Urinary bladder (tissue), 3 donors: ENCODE measurements at regions not wholly inside any gene's neighbourhood (a gene's known extent, or its start where the extent isn't known, plus 50 kb on each side); places are given as distances from the start of the nearest gene placed in this dataset.

Experiments
- DNase-seq: peaks from one replicate; pipeline ENCODE4 v3.0.0-alpha.2; 2015; ENCODE audit errors: extremely low spot score
- H3K27ac ChIP-seq: one replicate; pipeline ENCODE4 v1.5.1; 2013; ENCODE audit warnings: low read depth, mild to moderate bottlenecking, moderate library complexity
- H3K36me3 ChIP-seq: one replicate; pipeline ENCODE4 v1.6.1; 2013; ENCODE audit warnings: mild to moderate bottlenecking, moderate library complexity; ENCODE audit not compliant: insufficient read depth
- H3K4me1 ChIP-seq: one replicate; pipeline ENCODE4 v1.6.1; 2013; ENCODE audit warnings: mild to moderate bottlenecking, moderate library complexity; ENCODE audit not compliant: insufficient read depth
- H3K4me3 ChIP-seq: one replicate; pipeline ENCODE4 v1.5.1; 2013; ENCODE audit warnings: low read depth, low read length
- WGBS: extraction: QIAGEN DNeasy Blood & Tissue Kit; methylation state at CpG from one replicate; pipeline ENCODE4 v1.1.7; 2013; 5-methylcytosine and 5-hydroxymethylcytosine counted together
- donor health status: healthy with polysubstance abuse.
- donor health status: healthy.

DNA sequence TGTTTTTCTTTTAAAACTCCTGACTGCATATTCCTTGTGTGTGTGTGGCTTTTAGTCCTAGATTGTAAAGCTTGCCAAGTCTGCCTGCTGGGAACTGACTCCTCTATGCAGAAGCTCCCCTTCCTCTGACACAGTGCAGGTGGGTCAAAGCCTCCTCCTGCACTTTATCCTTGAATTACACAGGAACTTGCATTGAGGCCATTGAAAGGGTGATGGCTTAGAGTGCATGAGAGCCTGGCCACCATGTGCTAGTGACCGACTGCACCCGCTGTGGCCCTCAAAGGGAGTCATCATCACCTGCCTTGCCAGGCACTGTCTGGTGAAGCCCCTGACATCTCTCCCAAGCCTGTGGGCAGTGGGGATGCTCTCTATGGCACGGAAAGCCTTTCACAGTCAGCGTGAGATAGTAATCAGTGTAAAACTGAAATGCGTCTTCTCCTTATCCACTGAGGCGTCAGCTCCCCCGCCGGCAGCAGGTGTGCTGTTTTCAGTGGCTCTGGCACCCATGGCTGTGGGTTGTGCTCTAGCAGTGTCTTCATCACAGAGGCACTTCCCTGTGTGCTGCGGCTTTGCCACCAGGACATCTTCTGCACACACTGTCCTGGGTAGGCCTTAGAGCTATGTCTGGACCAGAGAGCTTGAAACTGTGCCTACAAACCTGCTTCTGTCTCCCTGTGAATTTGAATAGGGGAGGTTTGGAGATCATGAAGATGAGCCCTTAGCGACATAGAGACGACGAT is 87.9 kb downstream of the THBS2 start:
- no peaks in the 10 kb centered on the region for H3K36me3 ChIP-seq
- no peak overlapping the region for H3K4me3 ChIP-seq
- 89% methylated on average over 12 of the region's 12 CpGs for WGBS
- DNase-seq: no peak
- no peak overlapping the region for H3K27ac ChIP-seq
- H3K4me1 ChIP-seq: no peaks in the 10 kb centered on the region

- Histone ChIP-seq H3K4me1 (no peaks in the 10 kb centered on the region), H3K27ac (no peak overlapping the region), H3K36me3 (no peaks in the 10 kb centered on the region), H3K4me3 (no peak overlapping the region)
- 66% methylated on average over 5 of the region's 5 CpGs for whole genome bisulfite sequencing
- DNase-seq: no peak
These were observed 88.7 kb downstream of the THBS2 start for GRCh38 chr6:169164986-169165385.

GRCh38 chr6:169164451-169164850 is 89.2 kb downstream of the THBS2 start:
- no peak for DNase-seq
- H3K4me3 ChIP-seq: no peak overlapping the region
- H3K27ac ChIP-seq: no peak overlapping the region
- H3K36me3 ChIP-seq: no peaks in the 10 kb centered on the region
- 94% methylated on average over 5 of the region's 5 CpGs for WGBS
- H3K4me1 ChIP-seq: no peaks in the 10 kb centered on the region

- DNase-seq: no peak
- Histone ChIP-seq H3K36me3 (no peaks in the 10 kb centered on the region), H3K4me3 (no peak overlapping the region), H3K4me1 (no peaks in the 10 kb centered on the region), H3K27ac (no peak overlapping the region)
- WGBS: 91% methylated on average over 4 of the region's 4 CpGs
These were observed 90.2 kb downstream of the THBS2 start for GRCh38 chr6:169163411-169163901.

GRCh38 chr6:169162752-169163407 is 90.8 kb downstream of the THBS2 start:
- no peaks in the 10 kb centered on the region for H3K4me1 ChIP-seq
- DNase-seq: no peak
- H3K4me3 ChIP-seq: no peak overlapping the region
- H3K36me3 ChIP-seq: no peaks in the 10 kb centered on the region
- WGBS: 77% methylated on average over 12 of the region's 12 CpGs
- H3K27ac ChIP-seq: no peak overlapping the region

DNA sequence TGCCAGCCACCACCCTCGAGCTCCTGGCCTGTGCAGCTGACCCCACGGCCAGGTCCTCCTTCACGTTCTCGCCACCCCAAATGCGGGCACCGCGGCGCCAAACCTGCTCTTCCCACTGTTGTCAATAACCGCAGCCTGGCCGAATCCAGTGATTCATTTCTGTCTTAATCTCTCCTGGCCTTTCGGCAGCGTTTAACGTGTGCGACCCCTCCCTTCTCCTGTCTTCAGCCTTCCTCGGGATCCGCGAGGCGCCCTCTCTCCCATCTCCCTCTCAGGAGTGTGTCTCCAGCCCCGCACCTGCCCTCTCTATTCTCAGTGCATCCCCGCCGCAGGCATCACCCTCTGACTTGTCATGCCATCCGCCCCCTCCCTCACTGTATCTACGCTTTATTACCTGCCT is 91.4 kb downstream of the THBS2 start:
- H3K4me1 ChIP-seq: no peaks in the 10 kb centered on the region
- H3K36me3 ChIP-seq: no peaks in the 10 kb centered on the region
- no peak for DNase-seq
- WGBS: 91% methylated on average over 23 of the region's 23 CpGs
- H3K4me3 ChIP-seq: no peak overlapping the region
- no peak overlapping the region for H3K27ac ChIP-seq

DNA sequence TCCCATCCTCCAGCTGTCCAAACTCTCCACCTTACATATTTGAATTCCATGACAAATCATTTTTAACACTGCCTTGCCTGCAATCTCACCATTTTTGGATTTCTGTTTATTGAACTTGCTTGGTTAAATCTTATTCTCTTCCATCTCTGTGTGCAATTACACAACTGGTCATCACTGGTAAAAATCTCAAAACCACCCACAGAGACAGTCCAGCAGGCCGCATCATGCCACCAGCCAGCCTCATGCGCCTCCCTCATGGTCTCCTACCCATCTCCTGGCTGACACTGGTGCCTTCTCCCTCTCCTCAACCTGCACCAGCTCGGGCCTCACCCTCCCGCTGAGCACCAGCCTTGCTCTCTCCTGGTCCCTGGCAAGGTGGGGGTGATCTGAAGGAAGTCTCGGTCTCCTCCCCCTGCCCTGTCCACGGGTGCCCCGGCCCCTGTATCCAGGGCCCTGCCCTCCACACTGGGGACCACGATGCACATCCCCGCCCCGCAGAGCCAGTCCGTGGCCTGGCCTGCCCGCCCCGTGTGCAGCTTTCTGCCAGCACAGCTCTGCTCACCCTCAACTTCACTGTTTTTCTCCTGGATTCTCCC is 92.0 kb downstream of the THBS2 start:
- Histone ChIP-seq H3K36me3 (no peaks in the 10 kb centered on the region), H3K4me1 (no peaks in the 10 kb centered on the region), H3K27ac (no peak overlapping the region), H3K4me3 (no peak overlapping the region)
- 83% methylated on average over 13 of the region's 13 CpGs for WGBS
- no peak for DNase-seq

- no peak for DNase-seq
- Histone ChIP-seq H3K36me3 (no peaks in the 10 kb centered on the region), H3K27ac (no peak overlapping the region), H3K4me1 (no peaks in the 10 kb centered on the region), H3K4me3 (no peak overlapping the region)
- WGBS: 83% methylated on average over 15 of the region's 15 CpGs
These were observed 92.6 kb downstream of the THBS2 start for GRCh38 chr6:169160855-169161560.

DNA sequence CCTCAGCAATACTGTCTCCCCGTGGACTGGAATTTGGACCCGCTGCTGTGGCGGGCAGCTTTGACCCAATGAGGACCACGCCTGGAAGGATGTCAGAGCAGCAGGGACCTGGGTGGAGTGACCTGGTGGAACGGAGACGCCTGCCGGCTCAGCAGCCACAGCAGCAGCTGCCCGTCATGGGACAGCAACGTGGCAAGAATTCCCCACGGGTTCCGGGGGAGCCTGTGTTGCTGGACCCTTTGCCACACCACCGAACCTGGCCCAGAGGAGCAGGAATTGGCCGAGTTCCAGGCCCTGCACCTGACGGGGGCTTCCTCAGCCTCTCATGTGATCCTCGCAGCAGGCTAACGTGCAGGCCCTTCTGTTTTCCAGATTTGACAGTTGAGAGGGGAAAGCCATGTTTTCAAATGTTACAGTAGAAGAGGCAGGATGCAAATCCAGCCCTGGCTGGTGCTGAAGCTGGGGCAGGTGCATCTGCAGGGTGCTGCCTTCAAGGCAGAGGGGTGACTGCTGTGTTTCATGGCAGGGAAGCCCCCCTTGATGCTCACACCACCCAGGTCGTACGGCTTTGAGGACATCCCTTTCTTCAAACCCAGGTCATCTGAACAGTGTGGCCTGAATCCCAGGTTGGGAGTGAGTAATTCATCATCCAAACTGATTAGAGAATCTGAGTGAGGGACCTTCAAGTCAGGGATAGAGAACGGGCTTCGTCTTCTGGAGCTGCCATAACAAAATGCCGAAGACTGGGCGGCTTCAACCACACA is 93.4 kb downstream of the THBS2 start:
- Histone ChIP-seq H3K4me3 (no peak overlapping the region), H3K27ac (no peak overlapping the region), H3K36me3 (no peaks in the 10 kb centered on the region), H3K4me1 (no peaks in the 10 kb centered on the region)
- 86% methylated on average over 22 of the region's 22 CpGs for WGBS
- DNase-seq: no peak

DNA sequence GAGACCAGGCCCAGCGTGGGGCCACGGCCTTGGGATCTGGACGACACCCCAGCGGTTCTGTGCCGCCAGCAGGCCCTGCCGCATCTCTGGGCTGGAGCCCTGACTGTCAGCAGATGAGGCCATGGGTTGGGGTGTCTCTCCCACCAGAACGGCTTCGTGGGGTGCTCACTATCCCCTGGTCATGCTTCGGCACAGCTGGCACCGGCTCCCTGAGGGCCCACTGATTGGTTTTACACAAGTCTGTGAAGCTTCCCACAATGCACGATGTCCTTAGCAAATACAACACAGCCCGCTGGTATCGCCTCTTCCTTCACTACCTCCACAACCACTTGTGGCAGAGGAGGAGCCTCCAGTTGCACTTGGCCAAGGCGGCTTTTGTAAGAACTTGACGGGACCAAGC is 94.3 kb downstream of the THBS2 start:
- no peak overlapping the region for H3K4me3 ChIP-seq
- DNase-seq: no peak
- H3K4me1 ChIP-seq: no peaks in the 10 kb centered on the region
- H3K36me3 ChIP-seq: no peaks in the 10 kb centered on the region
- WGBS: 98% methylated on average over 15 of the region's 15 CpGs
- H3K27ac ChIP-seq: no peak overlapping the region

- Histone ChIP-seq H3K4me3 (no peak overlapping the region), H3K36me3 (no peaks in the 10 kb centered on the region), H3K4me1 (no peaks in the 10 kb centered on the region), H3K27ac (no peak overlapping the region)
- no peak for DNase-seq
- WGBS: 47% methylated on average over 10 of the region's 10 CpGs
These were observed 95.0 kb downstream of the THBS2 start for GRCh38 chr6:169158691-169159090.

DNA sequence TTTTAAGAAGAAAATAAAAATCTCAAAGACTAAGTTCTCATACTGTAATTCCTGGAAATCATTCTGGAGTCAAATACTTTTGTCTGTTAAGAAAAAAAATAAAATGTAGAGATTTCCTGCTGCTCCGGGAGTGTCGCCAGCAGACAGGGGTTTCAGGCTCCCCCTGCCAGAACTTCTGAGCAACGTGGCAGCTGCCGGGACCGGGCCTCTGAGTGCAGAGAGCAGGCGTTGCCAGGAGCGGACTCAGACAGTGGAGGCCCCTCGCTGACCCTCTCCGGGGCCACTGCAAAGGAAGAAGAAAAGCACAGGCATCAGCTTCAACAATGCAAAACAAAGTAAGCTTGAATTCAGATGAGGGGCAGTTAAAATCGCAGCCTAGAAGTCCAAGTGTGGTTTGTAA is 95.5 kb downstream of the THBS2 start:
- Histone ChIP-seq H3K27ac (no peak overlapping the region), H3K36me3 (no peaks in the 10 kb centered on the region), H3K4me3 (no peak overlapping the region), H3K4me1 (no peaks in the 10 kb centered on the region)
- 8% methylated on average over 10 of the region's 10 CpGs for WGBS
- peak; percentile 85 for DNase-seq
